ENCODE measurements at regions not wholly inside any gene's neighbourhood (a gene's known extent, or its start where the extent isn't known, plus 50 kb on each side); places are given as distances from the start of the nearest gene placed in this dataset.
"Not testable (repeated sequence)": the region's sequence is repeated elsewhere in the genome, so short reads cannot be mapped to it uniquely, and the experiment has no call there.

DNA sequence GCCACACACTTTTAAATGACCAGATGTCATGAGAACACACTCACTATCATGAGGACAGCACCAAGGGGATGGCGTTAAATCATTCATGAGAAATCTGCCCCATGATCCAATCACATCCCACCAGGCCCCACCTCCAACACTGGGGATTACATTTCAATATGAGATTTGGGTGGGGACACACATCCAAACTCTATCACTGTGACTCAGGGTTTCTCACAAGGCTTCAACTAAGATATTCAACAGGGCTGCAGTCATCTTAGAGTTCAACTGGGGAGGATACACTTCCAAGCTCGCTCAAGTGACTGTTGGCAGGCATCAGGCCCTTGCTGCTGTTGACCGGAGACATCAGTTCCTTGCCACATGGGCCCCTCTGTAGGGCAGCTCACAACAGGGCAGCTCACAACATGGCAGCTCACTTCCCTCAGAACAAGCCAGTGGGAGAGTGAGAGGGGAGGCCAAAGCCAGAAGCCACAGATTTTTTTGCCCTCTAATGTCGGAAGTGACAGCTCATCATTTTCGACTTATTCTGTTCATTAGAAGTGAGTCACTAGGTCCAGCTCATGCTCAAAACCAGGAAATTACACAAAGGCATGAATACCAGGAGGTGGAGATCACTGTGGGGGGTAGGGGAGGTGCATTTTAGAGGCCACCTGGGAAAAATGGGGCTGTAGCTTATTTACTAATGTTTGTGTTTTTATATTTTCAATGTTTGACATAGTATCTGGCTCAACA lies 50.8 kb upstream of the PTHLH start:
- DNase-seq (ENCODE audit: low spot score): no peak
- no peak for ATAC-seq

DNA sequence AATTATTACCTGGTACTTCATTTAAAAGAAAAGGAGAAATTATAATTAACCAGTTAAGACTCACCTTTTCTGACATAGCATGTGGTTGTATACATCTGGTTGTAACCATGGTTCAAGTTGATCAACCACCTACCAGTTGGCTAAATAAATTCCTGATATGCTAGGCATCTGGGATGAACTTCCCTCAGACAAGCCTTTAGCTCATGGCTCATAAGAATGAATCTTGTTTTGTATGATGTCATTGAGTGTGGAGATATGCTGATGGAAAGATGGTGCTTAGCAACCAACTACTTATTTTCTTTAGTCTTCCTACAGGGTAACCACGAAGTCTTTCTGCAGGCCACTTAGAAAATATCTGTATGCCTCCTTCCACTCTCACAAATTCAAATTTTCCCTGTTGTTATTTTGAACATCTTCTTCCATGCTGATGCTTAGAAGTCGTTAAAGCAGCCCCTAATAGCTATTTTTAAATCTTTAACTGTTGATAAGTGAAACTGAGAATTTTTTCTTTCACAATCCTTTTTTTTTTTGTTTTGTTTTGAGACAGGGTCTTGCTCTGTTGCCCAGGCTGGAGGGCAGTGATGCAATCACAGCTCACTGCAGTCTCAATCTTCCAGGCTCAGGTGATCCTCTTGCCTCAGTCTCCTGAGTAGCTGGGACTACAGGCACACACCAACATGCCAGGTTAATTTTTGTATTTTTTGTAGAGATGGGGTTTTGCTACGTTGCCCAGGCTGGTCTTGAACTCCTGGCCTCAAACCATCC lies 51.9 kb upstream of the PTHLH start:
- ATAC-seq (no peak), DNase-seq (ENCODE audit: low spot score) (no peak)

DNA sequence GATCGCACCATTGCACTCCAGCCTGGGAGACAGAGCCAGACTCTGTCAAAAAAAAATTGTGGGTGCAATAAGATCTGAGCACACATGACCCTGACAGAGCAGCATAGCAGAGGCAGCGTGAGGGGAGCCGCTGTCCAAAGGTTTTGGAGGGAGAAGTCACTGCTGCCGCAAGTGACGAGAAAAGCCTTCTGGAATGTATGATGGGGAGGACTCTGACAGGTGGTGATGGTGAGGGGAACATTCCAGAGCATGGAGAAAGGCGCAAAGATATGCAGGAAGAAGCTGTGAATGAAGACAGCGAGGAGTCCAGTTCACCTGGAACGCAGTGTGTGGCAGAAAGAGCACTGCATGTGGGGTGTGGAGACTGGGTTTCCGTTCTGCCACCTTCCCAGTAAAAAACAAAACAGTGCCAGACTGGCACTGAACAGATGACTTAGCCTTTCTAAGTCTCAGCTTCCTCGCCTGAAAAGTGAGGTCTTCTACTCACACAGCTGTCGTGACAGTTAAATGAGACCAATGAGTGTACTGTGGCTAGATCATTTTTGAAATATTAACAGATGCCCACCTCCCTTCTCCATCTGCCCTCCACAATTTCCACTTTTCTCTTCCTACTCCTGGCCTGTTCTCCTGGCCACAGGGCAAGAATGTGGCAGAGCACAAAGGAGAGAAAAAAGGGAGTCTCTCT lies 53.4 kb upstream of the PTHLH start:
- DNase-seq (ENCODE audit: low spot score): no peak
- ATAC-seq: no peak

DNA sequence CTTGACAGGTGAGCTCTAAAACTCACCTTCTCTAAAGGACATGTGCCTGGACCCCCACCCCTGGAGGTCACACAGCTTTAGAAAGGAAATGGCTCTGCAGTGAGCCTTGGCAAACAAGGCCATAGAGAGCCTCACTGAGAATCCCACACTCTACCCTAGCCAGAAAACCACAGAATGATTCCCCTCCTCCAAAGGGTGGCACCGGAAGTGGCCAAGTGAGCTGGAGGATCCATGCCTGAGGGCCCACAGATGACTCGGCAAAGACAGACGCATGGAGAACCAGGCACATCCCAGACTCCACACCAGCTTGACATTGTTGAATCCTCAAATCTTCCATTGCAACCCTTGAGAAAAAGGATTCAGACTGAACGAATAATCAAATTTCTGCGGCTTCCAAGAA lies 54.2 kb upstream of the PTHLH start:
- ATAC-seq: no peak
- no peak for DNase-seq (ENCODE audit: low spot score)

DNA sequence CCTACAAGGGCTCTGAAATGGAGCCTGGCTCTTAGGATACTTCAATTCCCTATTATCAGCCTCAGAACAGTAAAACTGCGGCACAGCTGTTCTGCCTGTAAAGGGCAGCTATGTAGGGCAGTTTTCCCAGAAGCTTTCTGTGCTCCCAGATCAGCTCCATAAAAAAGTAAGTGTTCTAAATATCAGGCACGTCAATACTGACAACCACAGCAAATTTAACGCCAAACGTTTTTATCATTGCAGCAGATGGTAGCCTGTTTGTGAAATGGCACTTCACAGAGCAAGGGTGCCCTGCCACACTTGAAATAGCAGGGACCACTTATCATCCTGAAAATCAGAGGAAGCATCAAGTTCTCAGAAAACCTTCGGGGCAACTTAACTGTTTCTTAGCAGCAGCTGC lies 54.8 kb upstream of the PTHLH start:
- DNase-seq (ENCODE audit: low spot score) (no peak), ATAC-seq (no peak)

DNA sequence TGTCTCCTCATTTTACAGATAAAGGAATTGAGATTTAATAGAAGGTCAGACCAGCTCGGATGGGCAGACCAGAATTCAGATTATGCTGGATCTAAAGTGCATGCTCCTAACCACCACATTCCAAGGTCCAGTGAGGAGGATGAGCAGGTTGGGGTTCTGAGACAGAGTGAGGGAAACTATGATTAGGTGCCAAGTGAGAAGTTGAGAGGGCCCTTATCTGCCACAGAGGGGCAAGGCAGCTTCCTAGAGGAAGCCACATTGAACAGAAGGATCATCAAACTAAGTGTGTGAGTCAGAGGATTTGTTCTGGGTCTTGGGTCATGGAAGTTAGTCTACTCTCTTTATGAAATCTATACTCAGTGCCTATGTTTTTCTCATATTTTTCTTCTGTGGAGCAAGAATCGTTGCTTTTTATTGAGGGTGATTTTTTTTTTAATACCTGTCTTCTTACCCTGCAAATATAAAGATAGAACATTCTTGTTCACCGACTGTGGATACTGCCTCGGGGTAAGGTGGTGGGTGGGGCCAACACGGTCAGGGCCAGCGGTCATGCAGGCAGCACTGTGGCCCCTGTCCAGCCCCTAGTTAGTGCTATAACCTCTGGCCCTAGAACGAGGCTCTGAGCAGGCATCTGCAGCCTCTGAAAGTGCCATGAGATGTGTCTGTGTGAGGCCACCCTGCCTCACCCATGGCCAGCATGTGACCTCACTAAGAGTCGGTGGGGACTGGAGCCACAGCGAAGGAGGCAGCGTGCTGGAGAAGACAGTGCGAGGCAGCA lies 55.6 kb upstream of the PTHLH start:
- DNase-seq (ENCODE audit: low spot score): no peak
- no peak for ATAC-seq

DNA sequence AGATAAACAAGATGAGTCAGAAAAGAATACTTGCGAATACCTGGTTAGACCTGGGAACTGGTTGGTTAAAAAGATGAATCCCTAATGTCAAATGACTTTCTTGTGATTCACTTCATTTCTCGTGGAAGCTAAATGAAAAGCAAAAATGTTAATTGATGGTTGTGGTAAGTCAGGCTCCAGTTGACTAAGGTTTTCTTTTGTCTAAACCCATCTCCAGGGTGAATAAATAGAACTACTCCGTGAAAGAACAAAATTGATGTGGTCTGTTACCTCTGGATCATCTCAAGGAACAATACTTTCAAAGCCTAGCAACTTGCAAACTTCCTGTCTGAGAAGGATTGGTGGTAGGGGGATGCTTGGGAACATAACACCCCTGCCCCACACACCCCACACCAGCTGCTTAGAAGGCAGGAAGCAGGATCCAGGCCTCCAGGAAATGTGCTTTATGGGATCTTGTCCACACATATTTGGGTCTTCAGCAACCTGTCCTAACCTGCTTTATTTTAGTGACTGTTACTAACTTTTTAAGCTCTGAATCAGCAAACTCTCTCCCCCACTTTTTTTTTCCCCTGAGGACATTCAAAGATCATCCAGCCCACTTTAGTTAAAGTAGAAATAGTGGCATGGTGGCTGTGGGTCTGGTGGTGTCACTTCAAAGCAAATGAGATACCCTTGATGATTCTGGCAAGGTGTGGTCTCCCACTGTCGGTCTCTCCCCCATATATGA lies 60.4 kb upstream of the PTHLH start:
- DNase-seq (ENCODE audit: low spot score): no peak
- ATAC-seq: no peak

DNA sequence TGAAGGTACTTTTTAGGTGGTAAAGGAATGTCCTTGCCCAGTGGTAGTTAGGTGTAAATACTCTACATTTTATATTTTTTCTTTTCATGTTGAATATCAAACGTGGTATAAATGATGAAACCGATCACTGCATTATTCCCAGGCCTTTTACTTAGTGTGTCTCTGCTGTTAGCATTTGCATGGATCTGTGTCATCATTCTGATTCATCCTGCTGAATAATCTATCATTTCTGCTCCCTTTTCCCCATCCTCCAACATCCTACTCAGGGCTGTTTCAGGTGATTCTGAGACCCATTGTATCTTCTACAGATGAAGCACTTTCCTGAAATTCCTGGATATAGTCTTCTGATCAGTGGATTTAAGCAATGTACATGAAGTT lies 61.0 kb upstream of the PTHLH start:
- DNase-seq (ENCODE audit: low spot score) (no peak), ATAC-seq (no peak)

DNA sequence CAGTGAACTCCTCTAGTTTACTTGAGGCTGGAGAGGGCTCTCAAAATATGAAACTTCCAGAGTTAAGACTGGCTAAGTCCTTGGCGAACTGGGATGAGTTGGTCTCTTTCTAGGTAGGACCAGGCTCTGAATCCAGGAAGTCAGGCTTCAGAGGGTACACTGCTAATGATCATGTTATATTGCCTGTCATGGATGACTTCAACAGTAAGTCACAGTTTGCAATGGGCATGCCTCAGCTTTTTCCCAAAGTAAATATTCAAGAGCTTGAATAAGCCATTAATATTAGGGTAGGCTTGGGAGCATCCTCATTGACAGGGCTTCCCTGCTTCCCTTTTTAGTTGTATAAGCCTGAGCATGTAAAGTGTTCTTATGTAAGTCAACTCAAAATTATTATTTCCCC lies 61.7 kb upstream of the PTHLH start:
- no peak for DNase-seq (ENCODE audit: low spot score)
- ATAC-seq: no peak

DNA sequence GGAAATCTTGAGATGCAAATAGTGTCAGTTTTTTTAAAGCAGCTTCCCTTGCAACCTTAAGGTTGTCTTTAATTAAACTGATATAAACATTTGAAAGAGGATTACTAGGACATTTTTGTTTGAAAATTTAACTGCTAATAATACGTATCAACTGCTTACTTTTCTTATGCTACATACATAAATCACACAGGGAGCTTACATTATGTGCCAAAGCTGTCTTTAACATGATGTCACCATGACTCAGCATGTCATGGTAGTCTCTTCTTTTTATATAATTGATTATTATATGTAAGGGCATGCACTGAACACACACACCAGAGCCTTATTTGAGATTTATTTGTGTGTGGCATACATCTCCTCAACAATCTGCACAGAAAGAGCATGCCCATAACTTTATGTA lies 63.0 kb upstream of the PTHLH start:
- ATAC-seq: no peak
- DNase-seq (ENCODE audit: low spot score): no peak

DNA sequence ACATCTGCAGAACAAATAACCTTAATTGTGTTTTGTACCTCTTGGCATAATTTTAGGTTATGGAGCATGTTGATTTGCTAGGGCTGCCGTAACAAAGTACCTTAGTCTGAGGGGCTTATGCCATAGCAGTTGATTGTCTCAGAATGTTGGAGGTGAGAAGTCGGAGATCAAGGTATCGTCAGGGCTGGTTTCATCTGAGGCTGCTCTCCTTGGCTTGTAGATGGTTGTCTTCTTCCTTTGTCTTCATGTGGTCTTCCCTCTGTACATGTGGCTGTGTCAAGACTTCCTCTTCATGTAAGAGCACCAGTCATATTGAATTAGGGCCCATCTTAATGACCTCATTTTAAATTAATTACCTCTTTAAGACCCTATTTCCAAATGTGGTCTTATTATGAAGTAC lies 64.4 kb upstream of the PTHLH start:
- no peak for DNase-seq (ENCODE audit: low spot score)
- no peak for ATAC-seq

DNA sequence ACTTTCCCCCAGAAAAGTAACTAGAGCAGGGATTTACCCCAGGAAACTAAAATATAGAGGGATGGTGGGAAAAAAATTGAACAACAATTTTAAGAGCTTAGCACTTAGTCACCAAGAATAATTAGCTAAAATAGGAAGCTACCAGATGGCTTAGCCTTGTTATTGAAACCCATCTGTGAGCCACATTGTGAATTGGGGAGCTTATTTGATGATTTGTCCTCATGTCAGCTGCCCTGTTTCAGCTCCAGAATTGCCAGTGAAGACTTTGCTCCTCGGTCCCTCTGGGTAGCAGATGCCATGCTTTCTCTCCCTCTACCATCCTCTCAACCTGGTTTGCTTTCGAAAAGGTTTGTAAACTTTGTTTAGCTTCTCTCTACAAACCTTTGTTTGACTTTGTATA lies 67.7 kb upstream of the PTHLH start:
- ATAC-seq (no peak), DNase-seq (ENCODE audit: low spot score) (no peak)

DNA sequence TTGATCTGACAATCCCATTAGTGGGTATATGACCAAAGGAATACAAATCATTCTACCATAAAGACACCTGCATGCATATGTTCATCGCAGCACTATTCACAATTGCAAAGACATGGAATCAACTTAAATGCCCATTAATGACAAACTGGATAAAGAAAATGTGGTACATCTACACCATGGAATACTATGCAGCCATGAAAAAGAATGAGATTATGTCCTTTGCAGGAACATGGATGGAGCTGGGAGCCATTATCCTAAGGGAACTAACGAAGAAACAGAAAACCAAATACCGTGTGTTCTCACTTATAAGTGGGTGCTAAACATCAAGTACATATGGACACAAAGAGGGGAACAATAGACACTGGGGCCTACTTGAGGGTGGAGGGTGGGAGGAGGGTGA lies 74.1 kb upstream of the PTHLH start:
- not testable (repeated sequence) for ATAC-seq; DNase-seq (ENCODE audit: low spot score)

DNA sequence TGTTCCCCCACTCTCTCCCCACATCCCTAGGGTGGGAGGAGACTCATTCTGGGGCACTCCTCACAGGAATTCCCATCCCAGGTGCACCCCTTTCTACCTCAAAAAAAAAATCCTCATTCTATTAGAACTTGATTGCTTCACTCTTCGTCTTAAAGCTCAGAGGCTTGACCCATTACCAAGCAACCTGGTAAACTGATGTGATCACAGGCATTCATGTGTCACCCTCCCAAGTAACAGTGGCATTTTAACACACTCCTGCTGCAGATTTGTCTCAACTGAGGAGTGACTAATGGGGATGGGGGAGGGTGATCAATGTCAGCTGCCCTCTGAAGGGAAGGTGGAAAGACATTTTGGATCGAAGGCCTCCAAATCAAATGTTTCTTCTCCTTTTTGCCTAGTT lies 78.1 kb upstream of the PTHLH start:
- DNase-seq (ENCODE audit: low spot score) (no peak), ATAC-seq (no peak)

DNA sequence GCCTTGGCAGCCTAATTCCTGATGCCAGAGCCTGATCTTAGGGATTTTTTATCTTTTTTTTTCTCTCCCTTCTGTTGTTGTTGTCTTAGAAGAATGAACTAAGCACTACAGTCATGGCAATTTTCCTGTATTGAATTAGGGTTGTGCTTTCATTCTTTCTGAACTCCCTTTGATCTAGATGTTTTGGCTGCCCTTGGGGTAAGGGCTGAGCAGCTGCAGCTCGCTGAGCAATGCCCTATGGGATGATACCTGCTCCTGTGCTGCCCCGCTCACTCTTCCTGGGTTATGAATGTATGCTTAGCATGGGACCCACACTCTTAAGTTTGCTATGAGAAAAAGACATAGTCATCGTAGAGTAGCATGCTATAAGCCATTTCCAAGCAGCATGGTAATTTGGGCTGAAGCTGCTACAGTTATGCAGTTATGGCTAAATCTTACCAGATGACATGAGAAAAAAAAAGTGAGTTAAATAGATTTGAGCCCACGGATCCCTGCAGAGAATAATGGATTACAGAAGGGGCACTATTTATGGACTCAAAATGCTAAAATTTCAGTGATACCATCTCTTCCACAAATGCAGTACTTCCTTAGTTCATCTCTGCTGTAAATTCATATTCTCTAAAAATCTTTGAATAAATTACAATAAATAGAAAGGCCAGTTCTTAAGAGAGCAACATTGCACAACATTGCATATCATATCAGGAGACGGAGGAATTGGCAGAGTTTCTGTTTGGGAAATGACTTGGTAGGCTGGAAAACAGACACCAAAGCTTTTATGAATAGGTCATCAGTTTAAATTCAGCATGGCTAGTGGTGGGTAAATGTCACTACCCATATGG lies 79.2 kb upstream of the PTHLH start:
- DNase-seq (ENCODE audit: low spot score) (no peak), ATAC-seq (no peak)

DNA sequence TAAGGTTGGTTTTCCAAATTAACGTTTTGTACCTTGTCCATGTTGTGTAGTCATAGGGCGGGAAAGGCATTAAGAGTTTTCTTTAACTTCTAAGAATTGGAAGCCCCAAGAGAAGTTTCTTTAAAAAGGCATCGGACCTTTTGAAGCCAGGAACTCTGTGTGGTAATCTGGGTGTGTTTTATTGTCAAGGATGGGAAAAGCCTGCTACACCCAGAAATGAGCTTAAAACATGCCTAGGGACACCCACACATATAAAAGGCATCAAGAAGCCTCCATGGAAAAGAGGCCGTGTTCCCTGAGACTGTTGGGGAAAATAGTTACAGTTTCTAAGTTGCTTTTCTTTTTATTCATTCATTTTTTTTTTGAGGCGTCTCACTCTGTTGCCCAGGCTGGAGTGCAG lies 81.0 kb upstream of the PTHLH start:
- DNase-seq (ENCODE audit: low spot score): no peak

DNA sequence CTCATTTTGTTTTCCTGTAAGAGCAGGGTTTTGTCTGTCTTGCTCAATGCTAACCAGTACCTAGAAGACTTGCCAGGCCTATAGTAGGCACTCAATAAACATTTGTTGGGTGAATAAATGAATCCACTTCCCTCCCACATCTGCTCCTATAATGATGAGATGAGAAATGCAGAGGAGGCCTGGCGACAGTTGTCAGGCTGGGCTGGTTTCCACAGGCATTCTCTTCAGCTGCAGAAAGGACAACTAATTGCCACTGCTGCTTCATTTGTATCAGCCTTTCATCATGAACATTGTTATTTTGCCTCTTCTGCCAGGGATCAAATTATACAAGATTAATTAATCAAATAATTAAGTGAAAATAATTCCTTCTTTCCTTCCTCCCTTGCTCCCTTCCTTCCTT lies 82.0 kb upstream of the PTHLH start:
- DNase-seq (ENCODE audit: low spot score) (no peak), ATAC-seq (no peak)

More for the DNA sequence above, 81.0 kb upstream of the PTHLH start:
- no peak for ATAC-seq

DNA sequence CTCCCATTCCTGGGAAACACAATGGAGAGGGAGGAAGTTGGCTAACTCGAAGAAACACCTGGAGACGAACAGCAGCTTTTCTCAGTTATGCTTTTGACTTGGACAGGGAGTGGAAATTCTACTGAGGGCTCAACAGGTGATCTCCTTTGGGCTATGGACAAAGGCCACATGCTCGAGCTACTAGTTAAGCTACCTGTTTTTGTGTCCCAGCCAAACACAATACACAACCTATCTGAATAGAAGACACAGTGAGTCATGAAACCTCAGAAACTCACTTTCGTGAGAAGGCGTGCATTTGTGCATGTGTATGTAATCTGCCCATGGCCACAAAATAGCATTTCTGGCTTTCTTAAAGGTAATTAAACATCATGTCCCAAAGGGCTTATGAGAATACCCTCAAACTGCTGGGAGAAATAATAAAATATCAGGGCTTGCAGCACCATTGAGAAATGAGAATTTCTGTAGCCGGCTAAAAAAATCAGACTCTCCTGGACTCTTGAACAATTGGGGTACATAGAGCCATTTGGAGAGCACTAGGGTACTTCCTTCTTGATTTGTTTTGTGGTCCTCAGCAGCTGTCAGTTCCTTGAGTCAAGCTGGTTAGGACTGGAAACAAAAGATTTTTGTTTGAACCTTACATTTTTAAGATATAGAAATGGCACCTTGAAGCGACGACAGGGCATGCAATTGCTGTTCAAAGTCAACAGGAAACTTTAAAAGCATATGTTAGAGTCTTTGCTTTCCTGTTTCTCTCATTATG lies 85.5 kb upstream of the PTHLH start:
- no peak for ATAC-seq
- DNase-seq (ENCODE audit: low spot score): no peak

DNA sequence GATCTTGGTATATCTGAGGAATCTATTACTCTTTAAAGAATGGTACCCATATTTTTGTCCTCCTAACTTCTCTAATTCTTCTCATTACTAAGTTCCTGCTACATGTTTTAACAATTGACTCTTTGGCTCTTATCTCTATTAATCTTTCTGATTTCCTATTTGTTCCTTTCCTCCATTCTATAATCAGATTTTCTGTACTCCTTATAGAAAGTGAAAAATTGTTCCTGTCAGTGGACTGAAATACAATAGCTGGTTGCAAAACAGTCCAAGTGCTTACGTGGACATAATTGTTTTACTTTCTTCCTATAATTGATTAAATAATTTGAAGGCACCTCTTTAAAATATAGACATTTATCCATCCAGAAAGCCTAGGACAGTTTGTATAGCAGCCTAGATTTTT lies 86.7 kb upstream of the PTHLH start:
- ATAC-seq: no peak
- DNase-seq (ENCODE audit: low spot score): no peak

Measured in left lobe of liver (tissue), 2 donors.